ENCODE measurements at regions not wholly inside any gene's neighbourhood (a gene's known extent, or its start where the extent isn't known, plus 50 kb on each side); places are given as distances from the start of the nearest gene placed in this dataset.

- TF ChIP-seq POLR2AphosphoS5 (IDR thresholded peaks at IDR 0.05; ENCODE audit: low read depth) (no peak), CTCF (conservative IDR thresholded peaks at IDR 0.05; ENCODE audit: low read depth in 2 of 2) (peak; percentile 59 to 68), CREB1 (CRISPR knock-in tag; IDR thresholded peaks at IDR 0.05; ENCODE audit: low read depth) (no peak), EZH2 (IDR thresholded peaks at IDR 0.05; ENCODE audit: low read depth, unreplicated experiment) (no peak), EZH2phosphoT487 (IDR thresholded peaks at IDR 0.05; ENCODE audit: unreplicated experiment) (no peak), STAT1 (IDR thresholded peaks at IDR 0.05; ENCODE audit: unreplicated experiment) (no peak), NANOG (IDR thresholded peaks at IDR 0.05; ENCODE audit: borderline replicate concordance) (no peak), JUNB (IDR thresholded peaks at IDR 0.05; ENCODE audit: unreplicated experiment) (no peak), ZNF331 (CRISPR knock-in tag; IDR thresholded peaks at IDR 0.05; ENCODE audit: low read depth) (no peak), ZNF114 (CRISPR knock-in tag; IDR thresholded peaks at IDR 0.05) (no peak), ZNF462 (CRISPR knock-in tag; IDR thresholded peaks at IDR 0.05) (no peak)
- TF ChIP-seq, protein P1, sequence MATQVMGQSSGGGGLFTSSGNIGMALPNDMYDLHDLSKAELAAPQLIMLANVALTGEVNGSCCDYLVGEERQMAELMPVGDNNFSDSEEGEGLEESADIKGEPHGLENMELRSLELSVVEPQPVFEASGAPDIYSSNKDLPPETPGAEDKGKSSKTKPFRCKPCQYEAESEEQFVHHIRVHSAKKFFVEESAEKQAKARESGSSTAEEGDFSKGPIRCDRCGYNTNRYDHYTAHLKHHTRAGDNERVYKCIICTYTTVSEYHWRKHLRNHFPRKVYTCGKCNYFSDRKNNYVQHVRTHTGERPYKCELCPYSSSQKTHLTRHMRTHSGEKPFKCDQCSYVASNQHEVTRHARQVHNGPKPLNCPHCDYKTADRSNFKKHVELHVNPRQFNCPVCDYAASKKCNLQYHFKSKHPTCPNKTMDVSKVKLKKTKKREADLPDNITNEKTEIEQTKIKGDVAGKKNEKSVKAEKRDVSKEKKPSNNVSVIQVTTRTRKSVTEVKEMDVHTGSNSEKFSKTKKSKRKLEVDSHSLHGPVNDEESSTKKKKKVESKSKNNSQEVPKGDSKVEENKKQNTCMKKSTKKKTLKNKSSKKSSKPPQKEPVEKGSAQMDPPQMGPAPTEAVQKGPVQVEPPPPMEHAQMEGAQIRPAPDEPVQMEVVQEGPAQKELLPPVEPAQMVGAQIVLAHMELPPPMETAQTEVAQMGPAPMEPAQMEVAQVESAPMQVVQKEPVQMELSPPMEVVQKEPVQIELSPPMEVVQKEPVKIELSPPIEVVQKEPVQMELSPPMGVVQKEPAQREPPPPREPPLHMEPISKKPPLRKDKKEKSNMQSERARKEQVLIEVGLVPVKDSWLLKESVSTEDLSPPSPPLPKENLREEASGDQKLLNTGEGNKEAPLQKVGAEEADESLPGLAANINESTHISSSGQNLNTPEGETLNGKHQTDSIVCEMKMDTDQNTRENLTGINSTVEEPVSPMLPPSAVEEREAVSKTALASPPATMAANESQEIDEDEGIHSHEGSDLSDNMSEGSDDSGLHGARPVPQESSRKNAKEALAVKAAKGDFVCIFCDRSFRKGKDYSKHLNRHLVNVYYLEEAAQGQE (IDR thresholded peaks at IDR 0.05; ENCODE audit: unreplicated experiment) = no peak
- TF ChIP-seq, protein P2, sequence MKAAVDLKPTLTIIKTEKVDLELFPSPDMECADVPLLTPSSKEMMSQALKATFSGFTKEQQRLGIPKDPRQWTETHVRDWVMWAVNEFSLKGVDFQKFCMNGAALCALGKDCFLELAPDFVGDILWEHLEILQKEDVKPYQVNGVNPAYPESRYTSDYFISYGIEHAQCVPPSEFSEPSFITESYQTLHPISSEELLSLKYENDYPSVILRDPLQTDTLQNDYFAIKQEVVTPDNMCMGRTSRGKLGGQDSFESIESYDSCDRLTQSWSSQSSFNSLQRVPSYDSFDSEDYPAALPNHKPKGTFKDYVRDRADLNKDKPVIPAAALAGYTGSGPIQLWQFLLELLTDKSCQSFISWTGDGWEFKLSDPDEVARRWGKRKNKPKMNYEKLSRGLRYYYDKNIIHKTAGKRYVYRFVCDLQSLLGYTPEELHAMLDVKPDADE (IDR thresholded peaks at IDR 0.05) = no peak
Measured at GRCh38 chr15:67906382-67906781, 66.5 kb upstream of the RNU6-1 start.
